UCSD-AML1 (cell line): ENCODE measurements at regions not wholly inside any gene's neighbourhood (a gene's known extent, or its start where the extent isn't known, plus 50 kb on each side); places are given as distances from the start of the nearest gene placed in this dataset.
"Not testable (repeated sequence)": the region's sequence is repeated elsewhere in the genome, so short reads cannot be mapped to it uniquely, and the experiment has no call there.

Experiments used
- DNase-seq: peaks from one replicate; lab custom pipeline; 2025; ENCODE audit not compliant: unreplicated experiment; lab: John Stamatoyannopoulos, UW

DNA sequence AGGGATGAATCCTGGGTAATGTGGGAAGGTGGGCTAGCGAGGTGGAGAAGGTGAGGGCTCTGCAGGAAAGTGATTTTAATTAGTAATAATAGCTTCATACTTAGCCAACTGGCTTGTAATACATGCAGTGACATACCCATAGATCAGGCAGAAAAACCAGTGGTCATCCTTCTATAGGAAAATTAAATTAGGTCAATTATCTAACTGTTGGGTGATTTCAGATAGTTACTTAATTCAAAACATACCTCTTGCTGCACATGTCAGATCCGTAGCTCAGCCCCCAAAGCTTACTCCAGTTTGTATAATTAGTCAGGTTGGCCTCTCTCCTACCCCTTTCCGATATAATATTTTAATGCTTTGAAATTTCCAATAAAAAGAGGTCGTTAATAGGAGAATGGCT lies 137.0 kb downstream of the TMEM114 start:
- no peak for DNase-seq

DNA sequence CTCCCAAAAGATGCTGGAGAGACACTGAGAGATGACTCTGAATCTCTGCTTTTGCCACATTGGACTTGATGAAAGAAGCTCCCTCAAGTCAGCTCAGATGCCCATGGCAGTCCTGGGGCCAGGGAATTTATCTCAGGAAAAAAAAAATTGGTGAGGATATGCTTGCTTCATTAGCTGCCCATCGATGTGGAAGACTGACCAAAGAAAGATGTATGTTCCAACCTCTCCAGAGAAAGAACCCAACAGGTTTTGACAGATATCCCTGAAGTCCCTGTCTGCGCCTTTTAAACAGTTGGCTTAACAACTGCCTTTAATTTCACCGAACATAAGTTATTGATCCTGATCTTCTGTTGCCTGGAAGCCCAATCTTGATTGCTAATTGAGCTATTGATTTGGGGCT lies 137.4 kb downstream of the TMEM114 start:
- no peak for DNase-seq

DNA sequence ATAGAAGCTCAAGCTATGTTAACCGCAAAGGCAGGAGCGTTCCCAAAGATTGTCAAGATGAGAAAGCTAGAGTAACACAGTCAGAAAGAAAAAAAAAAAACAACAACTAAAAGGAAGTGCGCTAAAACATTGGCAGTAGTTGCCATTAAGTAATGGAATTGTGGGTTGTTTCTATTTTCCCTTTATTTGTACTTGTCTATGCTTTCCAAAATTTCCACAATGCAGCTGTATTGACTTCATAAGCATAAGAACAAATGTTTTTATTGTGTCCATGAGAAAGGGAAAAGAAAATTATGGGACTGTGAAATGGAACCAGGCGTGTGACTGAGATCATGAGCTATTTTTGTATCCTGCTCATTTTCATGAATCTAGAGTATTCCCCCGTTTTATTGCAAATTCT lies 153.4 kb downstream of the TMEM114 start:
- no peak for DNase-seq

DNA sequence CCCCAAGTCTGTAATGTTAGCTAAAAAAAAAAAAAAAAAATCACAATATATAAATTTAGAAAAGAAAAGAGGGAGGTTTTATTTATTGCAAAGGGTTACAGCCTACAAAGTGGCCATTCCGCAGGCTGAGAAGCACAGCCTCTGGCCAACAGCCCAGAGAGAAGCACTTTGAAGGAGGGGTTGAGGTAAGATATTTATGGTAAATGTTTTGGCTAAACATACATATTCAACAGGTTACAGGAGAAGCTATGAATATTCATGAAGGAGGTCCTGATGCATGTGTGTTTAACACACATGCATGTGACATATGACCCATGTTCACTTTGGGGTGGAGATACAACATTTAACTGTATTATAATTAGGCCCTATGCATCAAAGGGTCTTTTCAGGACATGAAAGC lies 158.5 kb downstream of the TMEM114 start:
- no peak for DNase-seq

DNA sequence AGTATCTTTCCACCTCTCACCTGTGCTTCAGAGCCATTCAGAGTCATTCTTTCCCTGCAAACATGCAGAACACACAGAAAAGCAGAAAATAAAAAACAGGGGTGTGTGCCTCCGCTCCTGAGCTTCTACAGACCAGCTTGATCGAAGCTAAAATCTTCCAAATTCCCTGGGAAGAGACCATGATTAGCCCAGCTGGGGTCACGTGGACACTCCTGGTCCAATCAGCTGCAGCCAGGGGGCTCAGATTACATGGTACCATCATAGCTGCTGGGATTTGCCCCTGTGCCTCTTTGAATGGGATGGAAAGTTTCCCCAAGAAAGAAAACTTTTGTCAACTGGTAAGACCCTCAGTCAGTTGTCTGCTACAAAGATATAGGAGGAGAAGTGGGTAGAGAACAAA lies 159.9 kb downstream of the TMEM114 start:
- DNase-seq = no peak

DNA sequence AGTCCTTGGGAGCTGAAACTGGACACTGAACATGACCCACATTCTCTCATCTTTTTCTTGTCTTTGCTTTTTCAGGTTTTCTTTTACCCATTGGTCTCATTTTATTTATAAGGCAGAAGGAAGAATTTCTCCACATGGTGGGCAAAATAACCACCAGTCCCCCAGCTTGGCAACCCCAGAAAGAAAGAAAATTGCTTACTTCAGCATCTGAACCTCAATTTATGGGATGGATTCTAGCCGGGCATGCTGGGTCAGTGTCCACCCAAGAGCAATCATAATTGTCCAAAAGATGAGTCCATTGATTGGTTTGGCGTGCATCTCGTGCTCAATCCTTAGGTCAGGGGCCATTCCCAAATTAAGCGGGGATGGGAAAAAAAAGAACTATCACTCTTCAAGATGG lies 163.7 kb downstream of the TMEM114 start:
- no peak for DNase-seq

DNA sequence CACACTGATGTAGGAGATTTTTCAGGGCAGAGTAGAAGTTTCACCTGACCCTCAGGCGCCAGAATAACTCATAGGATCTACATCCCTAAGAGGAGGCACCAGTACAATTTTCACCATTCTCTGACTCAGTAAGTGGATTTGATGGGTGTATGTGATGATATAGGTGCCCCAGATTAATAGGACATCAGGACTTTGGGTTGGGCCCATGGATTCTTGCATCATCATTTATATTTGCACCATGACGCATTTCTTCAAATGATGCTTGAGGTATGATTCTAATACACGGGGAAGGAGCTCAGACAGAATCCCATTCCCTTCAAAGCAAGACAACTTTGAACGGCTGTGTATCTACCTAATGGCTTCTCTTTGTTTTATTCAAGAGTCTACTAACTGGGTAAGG lies 173.2 kb downstream of the TMEM114 start:
- no peak for DNase-seq

DNA sequence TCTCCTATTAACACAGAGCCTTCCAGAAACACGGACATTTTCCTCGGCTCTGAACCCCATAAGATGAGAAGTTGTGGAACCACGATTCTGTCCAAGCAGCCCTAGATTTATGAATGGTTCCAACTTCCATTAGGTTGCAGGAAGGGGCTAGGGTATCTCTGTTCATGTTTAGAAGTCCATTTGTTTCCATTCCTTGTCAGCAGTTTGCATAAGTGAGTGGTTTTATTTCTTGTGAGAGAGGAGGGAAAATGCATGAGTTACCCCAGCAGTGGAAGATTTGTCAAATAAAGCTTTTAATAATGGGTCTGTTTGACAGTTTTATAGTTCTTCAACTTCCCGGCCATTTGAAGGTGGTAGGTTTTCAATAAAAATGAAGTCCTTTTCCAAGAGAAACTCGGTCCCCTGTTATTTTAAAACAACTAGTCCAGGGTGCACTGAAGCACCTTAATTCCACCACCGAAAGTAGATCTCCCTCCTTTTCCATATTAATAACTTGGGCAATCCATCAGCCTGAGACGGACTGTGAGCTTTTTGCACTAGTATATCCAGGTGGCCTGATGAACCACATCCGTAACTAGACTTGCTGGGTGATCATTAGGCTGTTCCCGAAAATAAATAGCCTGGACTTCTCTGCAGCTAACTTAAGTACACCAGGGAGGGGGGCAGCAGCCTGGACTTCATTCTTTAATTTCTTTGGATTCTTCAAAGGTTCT lies 181.3 kb downstream of the TMEM114 start:
- DNase-seq = no peak

DNA sequence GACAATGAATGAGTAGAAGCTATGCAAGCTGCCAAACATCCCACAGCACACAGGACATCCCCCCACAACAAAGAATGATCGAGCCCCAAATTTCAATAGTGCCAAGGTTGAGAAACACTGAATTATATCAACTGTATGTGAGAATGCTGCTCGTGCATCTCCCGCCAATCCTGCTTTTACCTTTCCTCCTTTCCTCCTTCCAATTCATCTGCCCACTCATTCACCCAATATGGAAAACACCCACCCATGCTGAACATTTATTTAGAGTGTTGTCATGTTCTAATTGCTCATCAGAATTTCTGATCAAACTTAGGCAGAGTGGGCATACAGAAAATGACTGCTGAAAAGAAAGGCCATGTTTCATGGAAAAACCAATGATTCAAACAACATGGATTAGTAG lies 183.0 kb downstream of the TMEM114 start:
- no peak for DNase-seq

DNA sequence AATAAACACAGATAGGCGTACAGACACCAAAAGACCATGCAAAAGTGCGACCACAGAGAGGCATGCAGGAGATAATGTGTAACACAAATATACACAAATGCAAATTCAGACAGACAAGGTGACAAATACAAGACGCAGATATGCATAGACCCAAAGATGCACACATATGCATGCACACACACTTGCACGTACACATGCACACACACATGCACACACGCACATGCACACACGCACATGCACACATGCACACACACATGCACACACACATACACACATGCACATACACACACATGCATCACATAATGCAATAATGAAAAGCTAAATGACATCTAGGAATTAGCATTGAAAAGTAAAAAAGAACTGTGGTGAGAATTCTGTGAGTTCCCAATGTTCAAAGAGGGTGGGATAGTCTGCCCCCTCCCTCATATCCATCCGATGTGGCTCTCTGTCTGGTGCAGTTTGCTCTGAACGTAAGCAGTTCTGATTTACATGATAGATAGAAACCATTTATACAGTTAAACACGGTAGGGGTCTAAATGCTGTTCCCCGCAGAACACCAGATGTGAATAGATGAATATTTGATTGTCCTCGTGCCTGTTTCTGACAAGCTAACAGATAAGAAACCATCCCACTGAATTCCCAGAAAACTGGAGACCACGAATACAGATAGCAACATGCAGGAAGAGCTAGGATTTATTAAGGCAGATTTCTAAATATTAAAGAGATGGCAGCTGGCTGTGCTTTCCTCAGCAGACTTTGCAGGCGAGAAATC lies 186.1 kb downstream of the TMEM114 start:
- DNase-seq = no peak

DNA sequence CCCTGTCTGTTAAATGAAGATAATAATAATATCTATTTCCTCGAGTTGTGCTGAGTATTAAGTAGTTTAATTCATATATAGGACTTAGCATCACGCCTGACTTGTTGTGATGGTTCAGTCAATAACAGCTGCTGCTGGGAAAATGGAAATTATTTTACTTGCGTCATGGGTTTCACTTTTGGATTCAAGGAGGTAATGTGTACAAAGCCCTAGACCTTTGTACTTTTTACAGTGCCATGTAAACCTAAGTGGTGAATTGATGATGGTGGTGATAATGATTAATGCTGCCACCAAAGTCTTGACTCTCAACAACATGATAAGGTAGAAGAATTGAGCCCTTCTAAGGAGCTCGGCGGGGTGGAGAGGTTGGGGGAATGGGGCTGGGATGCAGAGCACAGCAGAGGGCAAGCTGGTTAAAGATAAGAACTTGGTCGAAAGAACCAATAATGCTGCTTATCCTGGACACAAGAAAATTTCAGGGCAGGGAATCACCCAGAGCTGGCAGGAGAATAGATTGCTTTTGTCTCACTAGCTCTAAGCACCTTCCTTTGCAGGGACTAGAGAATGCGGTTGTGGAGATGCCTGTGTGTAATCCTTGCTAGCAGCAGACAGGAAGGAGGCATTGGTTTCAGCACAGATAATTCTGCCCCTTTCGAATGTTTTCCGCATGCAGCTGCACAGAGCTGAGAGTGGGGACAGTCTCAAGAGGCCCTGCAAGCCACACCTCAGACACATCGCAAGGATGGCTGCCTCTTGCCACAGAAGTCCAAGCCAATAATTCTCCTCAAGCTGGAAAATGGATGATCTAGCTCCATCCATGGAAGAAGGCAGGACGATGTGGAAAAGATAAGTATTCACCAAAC lies 187.1 kb downstream of the TMEM114 start:
- no peak for DNase-seq

DNA sequence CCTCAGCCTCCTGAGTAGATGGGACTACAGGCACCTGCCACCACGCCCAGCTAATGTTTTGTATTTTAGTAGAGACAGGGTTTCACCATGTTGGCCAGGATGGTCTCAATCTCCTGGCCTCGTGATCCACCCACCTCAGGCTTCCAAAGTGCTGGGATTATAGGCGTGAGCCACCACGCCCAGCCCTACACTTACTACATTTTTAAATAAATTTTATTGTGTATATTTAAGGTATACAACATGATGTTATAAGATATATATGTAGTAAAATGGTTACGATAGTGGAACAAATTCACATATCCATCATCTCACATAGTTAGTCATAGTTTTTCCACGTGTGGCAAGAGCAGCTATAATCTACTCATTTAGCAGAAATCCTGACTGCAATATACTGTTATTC lies 189.6 kb downstream of the TMEM114 start:
- not testable (repeated sequence) for DNase-seq

DNA sequence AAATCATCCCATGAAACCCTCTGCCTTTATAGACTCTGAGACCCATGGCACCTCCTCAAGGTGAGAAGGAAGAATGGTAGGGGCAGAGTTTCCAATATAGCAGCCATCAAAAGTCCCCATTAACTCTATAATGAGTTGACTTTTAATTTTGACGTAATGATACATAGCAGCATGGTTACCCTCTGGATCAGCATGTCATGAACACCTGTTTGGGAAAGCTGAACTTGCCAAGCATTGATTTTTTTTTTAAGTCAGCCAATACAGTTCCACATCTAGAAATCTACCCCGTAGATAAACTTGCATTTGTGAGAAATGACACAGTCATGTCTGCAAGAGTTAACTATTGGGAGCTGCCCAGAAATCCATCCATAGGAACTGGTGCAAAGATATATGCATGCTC lies 191.8 kb downstream of the TMEM114 start:
- no peak for DNase-seq

DNA sequence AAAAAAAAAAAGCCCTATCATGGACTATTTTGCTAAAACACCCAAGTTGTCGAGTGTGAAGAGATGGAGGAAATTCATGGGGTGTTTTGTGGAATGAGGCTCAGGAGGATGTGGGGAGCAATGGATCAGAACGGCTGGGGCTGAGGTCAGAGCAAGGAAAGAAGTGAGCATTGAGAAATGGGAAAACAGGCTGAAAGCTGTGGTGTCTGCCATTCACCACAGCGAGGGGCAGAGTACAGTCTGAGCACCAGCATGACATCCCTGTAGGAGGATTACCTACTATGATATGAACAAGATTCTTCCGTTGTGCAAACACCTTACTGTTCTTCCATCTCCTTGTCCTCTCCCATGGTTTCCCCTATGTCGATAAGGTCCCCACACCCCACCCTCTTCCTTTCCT lies 193.1 kb downstream of the TMEM114 start:
- no peak for DNase-seq

DNA sequence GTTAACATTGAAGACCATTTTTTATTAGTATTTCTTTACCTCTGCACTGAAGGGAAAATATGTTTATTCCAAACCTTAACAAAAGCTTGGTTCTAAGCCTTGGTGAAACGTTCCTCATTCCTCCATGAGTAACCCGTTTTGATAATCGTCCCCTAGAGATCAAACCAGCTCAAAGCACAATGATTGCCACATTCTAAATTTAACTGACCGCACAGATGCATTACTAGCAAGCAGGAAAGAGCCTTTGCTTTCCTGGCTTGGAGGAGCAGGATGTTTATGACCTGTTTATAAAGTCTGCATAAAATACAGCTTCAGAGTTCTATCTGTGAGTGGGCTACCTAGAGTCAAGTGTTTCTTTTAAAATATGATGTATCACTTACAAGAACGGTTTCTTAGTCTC lies 193.8 kb downstream of the TMEM114 start:
- DNase-seq = no peak

DNA sequence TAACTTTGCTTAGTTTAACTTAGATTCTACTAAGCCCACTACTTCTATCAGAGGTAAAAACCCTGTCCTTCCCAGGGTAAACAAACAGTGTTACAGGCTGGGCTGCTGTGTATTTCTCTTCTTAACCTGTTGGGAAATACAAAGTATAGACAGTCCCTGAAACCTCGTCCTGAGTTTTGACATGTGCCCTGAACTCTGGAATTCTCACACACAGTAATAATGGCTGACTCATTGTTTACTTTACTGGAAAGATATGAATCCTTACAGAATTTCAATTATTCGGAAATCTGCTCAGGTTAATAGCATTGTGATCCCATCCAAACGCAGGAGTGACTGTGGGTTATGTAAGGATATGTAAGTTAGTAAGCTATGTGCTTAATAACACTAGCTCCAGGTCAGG lies 199.1 kb downstream of the TMEM114 start:
- no peak for DNase-seq

DNA sequence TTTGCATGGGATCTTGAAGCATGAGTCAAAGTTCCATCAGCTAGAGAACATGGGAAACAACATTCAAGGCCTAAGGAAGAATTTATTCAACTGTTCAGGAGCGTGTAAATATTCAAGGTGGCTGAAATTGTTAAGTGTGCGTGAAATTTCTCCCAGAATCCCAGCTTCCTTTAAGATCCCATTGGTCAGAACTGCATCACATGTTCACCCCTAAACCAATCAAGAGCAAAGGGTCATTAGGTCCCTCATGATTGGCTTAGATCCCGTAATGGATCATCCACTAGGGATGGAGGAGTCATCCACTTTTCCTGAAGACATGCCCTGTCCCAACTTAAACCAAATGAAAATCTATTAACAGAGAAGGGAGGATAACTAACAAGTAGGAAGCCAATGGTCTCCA lies 201.6 kb downstream of the TMEM114 start:
- no peak for DNase-seq

DNA sequence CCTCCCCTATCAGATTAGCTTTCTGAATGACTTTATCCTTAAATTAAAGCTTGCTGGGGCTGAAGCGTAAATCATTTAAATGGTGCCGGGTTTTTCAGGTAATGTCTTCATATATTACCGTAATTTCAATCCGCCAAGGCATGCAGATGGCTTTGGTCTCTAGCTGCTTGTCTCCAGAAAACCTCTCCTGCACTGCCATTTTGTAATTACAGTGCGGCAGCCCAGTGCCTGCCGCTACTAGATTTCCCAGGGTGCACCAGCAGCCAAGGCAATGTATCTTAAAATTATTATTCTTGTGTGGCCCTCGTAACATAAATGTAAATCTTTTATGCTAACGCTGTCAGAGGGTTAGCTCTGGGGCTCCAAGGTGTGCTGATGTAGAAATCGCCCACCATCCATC lies 208.5 kb downstream of the TMEM114 start:
- DNase-seq = no peak

DNA sequence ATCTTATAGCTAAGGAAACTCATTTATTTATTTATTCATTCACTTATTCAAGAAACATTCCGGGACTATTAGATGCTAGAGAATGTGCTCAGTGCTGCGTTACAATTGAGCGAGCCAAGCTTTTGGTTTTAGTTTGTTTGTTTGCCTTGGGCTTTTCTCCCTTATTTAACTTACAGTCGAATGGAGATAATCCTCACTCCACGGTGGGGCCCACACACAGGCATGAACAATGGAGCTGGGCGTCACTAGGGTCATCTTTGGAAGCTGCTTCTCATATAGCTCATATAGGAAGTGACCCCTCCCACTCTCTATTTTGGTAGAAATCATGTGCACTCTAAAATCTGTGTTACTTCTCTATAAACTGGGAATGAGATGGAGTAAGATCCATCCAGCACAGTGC lies 210.0 kb downstream of the TMEM114 start:
- no peak for DNase-seq

DNA sequence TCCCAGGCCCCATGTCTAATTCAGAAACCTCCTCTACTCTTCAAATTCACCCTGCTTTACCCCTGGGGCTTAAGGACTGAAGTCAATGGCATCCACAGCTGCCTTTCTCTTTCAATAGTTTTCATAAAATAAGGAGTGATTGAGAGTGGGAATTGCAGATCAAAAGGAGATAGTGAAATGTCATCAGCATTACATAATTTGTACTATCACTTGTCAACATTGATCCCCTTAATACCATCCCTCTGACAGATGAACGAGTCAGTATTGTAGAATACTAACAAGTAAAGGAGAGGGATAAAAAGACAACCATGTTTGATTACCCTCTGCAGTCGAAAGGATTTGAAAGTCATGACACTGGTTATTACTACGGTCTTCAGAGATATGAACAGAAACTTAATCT lies 212.4 kb downstream of the TMEM114 start:
- DNase-seq = no peak

DNA sequence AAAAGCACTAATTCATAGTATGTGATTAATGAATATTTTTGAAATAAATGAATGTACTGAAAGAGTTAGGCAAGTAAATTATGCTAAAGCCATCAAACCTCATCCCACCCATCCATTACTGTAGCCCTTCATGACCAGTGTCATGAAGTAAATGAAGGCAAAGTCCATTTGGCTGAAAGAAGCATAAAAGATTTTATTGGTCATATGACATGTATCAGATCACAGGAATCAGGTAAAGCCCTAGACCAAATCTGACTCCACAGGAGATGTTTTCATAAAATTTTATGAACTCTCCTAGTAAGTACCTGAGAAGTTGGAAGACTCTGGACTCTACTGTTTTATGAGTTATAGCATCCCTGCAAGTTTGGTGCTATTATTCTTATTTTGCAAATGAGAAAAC lies 213.5 kb downstream of the TMEM114 start:
- no peak for DNase-seq

DNA sequence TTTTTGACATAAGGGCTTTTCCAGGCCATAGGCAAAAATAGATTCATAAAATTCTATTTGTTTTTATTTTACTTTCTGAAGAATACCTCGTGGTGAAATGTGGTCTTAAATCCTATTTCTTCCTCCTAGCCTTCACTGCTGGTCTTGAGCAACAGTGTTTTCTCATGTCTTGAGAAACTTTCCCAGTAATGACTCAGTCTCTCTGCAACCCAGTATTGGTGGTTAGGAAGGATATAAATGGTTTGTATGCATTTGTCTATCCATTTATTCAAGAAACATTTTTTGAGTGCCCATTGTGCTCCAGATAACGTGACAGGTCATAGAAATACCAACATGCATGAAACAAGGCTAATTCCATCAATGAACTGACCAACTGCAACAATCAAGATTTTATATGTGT lies 213.9 kb downstream of the TMEM114 start:
- no peak for DNase-seq
